ENCODE measurements at regions not wholly inside any gene's neighbourhood (a gene's known extent, or its start where the extent isn't known, plus 50 kb on each side); places are given as distances from the start of the nearest gene placed in this dataset.

DNA sequence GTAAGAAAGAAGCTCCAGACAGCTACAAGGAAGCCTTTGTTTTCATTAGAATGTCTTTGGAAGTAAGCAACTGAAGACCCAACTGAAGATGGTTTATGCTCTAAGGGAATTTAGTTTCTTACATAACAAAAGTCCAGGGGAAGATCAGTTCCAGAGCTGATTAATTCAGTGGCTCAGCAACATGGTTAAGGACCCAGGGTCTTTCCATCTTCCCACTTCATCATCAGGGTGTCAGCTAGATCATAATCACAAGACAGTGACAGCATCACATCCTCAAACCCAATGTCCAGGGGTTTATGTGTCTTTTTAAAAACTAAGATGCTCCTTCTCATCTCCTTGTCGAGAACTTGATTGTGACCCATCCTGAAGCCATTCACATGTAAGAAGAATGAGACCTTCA is 119.7 kb upstream of the PRDM1 start:
- no peak for DNase-seq (ENCODE audit: low spot score)

DNA sequence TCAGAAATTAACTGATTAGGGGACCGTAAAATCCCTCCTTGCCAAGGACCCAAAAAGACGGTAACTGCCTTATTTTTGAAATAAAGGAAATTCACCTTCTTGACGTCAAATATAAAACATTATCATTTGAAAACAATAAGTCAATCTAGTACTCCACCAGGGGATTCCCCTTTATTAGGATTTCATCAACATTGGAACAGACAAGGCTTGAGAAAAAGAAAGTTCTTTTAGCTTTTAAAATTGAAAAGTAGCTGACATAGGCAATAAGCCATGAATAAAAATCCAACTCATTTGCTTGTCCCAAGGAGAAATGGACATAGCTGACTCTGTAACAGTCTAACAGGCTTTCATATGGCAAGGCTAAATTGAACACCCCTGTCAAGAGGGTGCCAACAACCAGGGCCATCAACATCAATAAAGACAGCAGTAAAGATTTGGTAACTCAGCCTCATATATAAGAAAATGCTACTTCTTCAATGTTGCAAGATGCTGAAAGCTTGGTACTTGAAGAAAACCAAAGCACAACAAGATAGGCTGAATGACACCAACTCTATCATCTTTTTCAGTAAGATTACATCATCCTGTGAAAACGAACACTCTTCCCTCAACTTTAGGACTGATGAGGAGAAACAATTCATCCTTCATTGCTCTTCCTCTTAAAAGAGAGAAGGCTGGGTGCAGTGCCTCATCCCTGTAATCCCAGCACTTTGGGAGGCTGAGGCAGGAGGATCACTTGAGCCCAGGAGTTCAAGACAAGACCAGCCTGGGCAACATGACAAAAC is 121.0 kb upstream of the PRDM1 start:
- DNase-seq (ENCODE audit: low spot score) = no peak

DNA sequence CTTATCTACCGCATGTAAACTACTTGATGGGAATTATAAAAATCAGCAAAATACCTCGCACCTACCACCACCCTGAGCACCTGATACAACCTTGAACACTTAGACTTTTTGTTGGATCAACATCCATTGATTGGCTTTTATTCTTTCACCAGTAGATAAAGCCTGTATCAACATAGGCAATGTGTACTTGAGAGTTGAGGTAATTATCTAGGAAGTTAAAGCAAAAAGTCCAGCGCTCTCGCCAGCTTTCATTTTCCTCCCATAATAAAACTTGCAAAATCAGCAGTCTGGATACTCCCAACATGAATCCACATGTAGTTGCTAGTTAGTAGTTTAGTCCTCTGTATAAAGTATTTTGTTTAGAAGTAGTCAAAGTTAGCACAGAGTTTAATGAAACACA is 132.0 kb upstream of the PRDM1 start:
- no peak for DNase-seq (ENCODE audit: low spot score)

DNA sequence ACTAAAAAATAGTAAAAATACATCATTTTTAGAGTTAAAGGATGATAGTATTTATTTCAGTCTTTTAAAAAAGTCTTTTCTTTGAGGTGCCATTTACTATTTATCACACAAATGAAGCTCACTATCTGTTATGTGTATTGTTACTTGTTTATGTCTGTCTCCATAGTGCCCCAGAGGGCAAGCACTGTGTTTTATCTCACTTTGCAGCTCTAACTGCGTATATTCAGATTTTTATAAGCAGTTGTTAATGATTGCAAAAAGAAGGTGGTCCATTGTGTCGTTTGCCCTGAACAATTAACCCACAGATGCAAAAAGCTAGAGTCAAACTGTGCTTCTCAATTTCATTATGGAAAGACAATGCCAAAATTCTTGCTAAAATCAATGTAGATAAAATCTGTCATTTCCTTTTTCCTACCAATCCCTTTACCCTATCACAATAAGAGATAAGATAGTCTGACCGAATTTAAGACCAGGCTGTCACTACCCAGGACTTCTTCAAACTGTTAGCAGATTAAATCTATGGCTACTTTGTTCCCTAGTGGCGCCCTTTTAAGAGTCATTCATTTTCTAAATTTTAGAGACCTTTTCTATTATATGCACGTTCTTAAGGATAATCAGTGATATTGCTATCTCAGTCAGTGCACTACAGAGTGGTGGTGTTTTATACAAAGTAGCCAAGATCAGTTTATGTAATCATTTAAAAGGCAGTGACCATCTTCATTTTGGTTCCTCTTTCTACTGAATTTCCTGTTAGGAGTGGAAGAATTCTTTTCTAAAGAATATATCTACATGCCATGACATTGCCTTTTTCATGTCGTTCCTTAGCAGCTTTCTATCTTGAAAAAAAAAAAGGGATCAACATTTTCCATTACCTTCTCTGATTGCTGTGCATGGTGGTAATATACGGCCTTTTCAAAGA is 133.1 kb upstream of the PRDM1 start:
- DNase-seq (ENCODE audit: low spot score) = no peak

DNA sequence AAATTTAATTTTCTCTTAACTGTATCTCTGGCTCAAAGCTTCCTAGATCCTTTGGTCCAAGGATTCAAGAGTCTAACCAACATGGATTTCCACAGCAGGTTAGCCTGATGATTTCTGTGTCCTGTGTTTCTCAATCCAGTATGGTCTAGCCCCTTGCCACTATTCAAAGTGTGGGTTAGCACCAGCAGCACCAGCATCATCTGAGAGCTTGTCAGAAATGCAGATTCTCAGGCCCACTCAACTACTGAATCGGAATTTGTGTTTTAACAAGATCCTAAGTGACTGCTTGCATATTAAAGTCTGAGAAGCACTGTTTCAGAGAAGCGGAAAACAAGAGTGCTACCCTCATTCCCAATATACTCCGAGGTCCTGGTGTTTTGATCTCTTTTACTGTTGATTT is 133.8 kb upstream of the PRDM1 start:
- no peak for DNase-seq (ENCODE audit: low spot score)

DNA sequence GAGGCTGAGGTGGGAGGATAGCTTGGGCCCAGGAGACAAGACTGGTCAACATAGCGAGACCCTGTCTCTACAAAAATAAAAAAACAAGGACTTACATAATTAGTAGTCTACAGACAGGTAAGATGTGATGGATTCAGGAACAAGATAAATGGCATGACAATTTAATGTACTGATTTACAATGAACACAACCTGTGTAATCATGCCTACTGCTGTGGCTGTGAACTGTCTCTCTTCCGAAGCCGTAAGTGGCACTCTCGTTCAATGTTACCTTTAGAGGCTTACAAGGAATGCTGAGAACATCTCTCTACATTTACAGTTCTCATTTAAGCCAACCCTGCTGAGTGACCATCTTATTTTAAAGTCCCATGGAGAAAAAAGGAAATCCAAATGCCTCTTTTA is 134.8 kb upstream of the PRDM1 start:
- no peak for DNase-seq (ENCODE audit: low spot score)

DNA sequence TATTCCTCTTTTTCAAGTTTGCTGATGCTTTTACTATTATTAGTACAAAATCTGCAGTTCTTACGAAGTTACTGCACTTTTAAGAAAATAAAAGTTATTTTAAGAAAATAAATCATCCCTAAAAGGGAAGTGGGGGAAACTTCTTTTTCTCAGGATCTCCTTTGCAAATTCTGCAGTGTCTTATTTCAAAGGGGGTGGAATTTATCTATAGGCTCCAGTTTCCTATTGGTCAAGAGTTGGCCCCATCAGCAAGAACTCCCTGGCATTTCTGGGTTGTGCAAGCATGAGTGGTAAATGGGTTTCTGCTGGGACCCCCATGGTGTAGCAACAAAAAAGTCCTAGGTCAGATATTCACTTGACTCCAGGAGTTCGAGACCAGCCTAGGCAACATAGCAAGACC is 136.3 kb upstream of the PRDM1 start:
- DNase-seq (ENCODE audit: low spot score) = no peak

DNA sequence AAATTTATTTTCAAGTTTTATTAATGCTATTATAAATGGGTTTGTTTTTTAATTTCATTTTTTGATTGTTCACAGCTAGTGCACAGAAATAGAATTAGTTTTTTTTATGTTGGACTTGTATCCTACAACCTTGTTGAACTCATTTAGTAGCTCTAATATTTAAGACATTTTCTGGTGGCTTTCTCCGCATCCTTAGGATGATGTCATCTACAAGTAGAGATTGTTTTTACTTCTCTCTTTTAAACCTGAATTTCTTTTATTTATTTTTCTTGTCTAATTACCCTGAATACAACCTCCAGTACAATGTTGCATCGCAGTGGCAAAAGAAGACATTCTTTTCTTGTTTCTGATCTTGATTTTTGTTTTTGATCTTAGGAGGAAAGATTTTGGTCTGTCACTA is 142.6 kb upstream of the PRDM1 start:
- DNase-seq (ENCODE audit: low spot score) = no peak

DNA sequence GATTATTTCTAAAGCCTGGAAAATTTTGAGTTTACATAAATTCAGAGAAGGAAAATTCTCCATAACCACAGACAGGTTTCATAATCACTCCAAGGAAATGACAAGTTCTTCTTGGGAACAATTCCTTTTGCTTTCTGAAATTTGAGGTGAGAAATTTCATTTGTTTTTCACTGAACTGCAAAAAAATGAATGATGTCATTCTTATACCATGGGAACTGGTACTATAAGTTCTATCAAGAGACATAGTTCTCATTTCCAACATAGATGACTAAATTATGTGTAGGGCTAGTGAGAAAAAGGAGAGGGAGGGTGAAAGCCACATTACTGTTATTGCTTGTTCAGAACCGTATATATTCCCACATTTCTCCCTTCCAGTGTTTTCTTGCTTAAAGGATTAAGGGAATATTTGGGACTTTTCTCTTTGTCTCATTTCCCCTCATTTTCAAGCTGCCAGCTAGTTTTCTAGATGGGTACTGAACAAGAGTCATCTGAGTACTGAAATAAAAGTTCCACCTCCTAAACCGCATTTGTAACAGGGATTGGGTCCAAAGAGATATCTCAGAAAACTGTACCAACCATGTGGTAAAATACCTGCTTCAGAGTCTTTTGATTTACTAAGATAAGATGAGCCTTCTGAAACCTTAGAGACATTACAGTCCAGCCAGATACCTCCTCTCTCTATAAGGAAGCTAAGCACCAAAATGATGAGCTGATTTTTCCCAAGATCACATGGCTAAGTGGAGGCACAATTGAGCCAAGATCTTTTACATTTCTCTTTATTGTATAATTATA is 144.3 kb upstream of the PRDM1 start:
- DNase-seq (ENCODE audit: low spot score) = no peak

DNA sequence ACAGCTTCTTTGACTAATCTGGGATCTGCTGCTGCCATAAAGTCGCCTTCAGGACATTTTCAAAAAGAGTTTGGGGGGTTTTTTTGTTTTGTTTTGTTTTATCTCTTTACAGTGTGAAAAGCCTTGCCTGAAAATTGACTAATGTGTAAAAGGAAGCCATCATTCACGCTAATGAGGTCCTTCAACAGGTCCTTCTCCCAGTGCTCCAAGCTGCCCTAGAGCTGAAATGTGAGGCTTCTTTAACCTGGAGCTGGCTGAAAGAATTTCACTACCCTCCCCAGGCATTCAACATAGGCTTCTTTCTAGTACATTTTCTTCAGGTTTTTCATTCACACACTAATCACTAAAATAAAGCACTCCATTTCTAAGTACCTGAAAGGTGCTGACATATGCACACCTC is 145.1 kb upstream of the PRDM1 start:
- no peak for DNase-seq (ENCODE audit: low spot score)

DNA sequence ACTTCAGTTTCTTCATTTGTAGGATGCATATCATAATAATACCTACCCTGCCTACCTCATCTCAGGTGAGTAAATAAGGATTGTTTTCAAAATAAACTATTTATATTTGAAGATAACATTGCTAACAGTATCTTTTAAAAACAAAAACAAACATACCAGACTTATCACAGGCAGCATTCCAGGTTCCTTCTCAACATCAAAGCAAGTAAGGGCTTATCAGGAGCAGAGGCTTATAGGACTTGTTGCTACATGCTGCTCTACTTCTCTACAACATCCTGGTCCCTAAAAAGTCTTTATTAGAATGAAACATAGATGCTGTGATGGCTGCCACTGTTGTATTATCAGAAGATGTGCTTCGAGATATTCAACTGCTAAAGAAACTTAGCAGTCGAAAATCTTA is 149.2 kb upstream of the PRDM1 start:
- no peak for DNase-seq (ENCODE audit: low spot score)

DNA sequence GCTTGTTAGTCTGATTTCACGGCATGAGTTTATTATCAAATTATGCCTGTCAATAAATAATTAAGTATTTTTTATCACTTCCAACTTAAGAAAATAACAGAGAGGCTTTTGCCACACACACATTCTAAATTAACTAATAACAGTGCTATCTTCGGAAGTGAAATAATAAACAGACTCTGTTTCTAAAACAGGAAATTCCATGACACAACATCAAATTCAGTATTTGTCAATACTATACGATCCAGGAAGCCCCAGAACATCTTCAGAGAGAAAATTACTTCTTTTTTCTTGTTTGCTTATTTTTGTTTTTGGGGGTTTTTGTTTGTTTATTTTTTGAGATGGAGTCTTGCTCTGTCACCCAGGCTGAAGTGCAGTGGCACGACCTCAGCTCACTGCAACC is 150.7 kb upstream of the PRDM1 start:
- no peak for DNase-seq (ENCODE audit: low spot score)

DNA sequence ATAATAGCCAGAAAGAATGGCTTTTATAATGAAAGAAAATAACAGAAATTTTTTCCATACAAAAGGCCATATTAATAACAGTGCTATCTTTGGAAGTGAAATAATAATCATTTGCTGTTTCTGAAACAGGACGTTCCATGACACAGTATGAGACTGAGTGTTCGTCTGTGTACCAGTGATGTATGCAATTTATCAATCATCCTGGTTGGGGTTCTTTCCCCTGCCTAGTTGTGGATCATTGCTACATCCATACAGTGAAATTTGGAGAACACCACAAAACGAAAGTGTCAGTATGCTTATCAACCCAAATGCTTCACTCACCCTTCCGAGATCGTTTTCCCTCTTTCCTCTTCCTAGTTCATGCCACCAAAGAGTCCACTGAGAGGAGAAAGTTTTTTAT is 151.4 kb upstream of the PRDM1 start:
- DNase-seq (ENCODE audit: low spot score) = no peak

DNA sequence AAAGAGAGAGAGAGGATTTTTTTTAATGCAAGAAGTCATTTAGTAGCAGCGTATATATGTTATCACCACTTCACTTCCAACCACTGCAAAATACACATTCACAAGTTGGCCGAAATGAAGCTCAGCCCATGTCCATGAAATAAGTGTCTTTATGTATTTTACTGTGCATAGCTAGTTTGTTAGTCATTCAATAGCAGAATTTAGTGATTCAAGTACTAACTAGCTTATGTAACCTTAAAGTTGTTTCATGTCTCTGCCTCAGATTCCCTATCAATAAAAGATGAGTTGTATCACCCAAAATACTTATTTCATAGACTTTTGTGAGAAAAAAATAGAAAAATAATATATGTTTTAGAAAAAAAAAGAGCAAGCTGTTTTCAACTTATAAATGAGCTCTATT is 153.7 kb upstream of the PRDM1 start:
- DNase-seq (ENCODE audit: low spot score) = no peak

DNA sequence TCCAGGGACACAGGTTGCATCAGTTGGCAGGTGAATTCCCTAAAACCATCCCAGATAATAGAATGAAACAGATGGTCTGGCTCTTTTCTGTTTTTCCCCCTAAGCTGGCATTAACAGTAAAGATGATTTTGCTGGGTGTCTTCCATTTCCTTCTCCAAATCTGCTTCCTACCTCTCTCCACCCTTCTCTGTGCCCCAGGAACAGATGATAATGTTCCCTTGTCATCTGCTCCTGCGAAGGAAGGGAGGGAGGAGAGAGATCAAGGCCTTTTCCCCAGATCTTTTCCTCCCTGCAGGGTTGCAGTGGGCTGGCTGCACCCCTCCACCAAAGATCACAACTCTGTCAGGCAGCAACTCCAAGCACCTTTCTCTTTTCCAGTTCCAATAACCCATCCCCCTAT is 156.5 kb upstream of the PRDM1 start:
- DNase-seq (ENCODE audit: low spot score) = no peak

DNA sequence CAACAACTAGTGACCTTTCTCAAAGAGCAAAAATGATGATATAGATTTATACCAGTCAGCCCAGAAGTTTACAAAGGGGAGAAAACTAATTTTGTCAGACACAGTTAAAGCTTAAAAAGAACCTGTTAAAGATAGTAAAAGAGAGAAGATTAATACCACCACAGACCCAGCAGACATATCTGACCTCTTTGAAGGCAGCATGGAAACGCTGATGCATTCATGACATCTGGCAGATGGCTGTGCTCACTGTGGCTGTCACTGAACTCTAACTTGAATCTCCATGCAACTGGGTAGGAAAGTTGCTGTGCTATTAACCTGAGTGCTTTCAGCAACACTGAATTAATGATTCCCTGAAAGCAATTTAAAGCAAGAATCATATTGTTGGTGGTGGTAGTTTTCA is 159.8 kb upstream of the PRDM1 start:
- no peak for DNase-seq (ENCODE audit: low spot score)

DNA sequence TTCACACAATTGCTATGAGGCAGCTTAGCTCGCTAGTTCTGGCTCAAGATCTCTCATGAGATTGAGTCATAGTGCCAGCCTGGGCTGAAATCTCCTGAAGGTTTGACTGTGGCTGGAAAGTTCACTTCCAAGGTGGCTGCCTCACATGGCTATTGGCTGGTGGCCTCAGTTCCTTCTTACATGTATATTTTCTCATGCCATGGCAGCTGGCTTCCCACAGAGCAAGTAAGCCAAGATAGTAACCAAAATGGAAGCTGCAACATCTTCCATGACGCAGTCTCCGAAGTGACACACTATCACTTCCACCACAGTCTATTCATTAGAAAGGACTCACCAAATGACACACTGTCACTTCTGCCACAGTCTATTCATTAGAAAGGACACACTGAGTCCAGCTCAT is 160.4 kb upstream of the PRDM1 start:
- no peak for DNase-seq (ENCODE audit: low spot score)

DNA sequence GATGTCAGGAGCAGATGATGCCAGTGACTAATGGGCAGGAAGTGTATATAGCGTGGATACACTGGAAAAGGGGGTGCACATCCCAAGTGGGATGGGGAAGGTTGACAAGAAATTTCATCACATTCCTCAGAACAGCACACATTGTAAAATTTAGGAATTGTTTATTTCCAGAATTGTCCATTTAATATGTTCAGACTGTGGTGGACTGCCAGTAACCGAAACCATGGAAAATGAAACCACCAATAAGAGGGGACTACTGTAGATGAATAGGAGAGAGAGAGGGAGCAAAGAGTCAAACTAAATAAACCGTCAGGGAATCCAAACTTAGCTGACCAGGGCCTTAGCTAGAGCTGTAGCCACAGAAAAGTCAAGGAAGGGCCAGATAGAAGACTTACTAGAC is 164.4 kb upstream of the PRDM1 start:
- DNase-seq (ENCODE audit: low spot score) = no peak

DNA sequence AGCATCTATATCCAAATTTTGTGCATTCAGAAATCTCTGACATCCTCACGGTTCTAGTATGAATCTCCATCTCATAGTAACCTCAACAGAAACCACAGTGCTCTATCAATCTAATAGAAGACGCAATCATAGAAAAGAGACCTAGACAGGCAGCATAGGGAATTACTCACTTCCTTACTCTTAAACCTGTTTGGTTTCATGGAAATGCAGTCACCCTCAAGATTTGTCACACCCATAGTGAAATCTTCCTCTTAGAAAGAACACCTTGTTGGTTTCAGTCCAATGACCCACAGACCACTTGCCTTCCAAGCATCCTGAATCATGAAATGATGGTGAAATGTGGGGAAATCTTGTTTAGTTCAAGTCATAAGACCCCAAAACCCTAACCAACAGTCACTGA is 166.1 kb upstream of the PRDM1 start:
- DNase-seq (ENCODE audit: low spot score) = peak; percentile 73

DNA sequence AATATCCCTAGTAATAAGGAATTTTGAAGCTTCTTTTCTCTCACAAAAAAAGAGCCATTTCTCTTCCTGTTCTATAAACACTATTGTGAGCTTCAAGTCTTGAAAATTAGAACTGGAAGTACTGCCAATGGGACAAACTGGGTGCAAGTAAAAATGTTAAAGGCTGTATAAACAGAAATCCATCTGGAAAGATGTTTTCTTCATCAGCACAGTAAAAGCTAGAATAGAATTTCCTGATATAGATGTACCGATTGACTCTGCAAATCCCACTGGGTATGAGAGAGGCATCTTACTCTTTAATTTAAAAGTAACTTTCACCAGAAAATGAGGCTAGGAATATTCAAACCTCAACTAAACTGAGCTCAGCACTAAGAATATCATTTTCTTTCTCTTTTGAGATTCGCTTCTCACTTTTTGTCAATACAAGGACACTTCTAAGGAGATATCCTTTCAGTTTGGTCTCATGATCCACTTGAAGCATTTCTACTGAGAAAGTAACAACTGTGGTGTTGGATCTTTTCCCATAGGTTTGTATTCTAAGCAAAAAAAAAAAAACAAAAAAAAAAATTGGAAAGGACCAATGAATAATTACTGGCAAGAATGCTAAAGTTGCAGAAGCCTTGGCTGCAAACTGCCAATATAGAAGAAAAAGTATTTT is 169.0 kb upstream of the PRDM1 start:
- DNase-seq (ENCODE audit: low spot score) = no peak

DNA sequence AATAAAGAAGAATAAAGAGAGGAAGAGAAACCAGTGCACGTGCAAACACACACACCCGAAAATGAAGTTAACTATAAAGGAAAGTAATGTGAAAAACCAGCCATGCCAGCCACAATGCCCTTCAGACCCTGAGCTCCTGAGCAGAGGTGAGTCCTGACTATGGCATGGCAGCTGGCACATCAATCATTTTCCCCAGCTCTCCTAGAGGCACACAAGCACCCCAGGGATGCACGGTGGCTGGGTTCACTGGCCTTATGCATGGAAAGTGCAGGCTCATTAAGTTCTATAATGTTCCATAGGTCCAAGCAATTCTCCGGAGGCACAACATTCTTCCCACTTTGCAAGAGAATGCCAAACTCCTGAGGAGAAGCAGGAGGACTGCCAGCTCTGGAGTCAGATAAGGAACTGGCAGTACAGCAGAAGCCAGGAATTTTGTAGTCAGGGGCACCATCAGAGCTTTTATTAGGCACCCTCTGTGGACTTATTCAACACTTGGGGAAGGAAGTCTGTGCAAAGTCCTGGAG is 175.0 kb upstream of the PRDM1 start:
- DNase-seq (ENCODE audit: low spot score) = no peak

DNA sequence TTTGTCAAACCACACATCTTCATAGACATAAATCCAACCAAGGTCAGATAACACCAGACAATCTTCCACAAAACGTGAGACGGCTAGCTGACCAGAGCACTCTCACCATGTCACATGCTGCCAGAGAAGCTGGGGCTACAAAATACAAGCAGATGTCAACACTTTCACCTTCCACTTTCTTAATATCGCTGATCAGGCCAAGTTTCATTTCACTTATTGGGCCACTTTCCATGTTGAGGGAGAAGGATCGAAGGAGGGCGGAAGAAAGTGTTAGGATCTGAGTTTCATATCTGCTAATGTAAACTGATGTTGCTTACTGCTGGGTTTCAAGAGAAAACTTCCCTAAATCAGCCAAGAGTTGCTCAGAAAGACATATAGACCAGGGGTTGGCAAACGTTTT is 177.0 kb upstream of the PRDM1 start:
- no peak for DNase-seq (ENCODE audit: low spot score)

Measured in kidney tubule cell (primary cell).